ENCODE measurements at regions not wholly inside any gene's neighbourhood (a gene's known extent, or its start where the extent isn't known, plus 50 kb on each side); places are given as distances from the start of the nearest gene placed in this dataset.

GRCh38 chr6:47112317-47112716 lies 70.2 kb upstream of the ADGRF1 start:
- TF ChIP-seq CTCF (conservative IDR thresholded peaks at IDR 0.05; ENCODE audit: low read depth, low read length), result no peak
- TF ChIP-seq EZH2phosphoT487 (IDR thresholded peaks at IDR 0.05; ENCODE audit: borderline replicate concordance, low read length), result no peak
- no peak for TF ChIP-seq EZH2 (IDR thresholded peaks at IDR 0.05; ENCODE audit: low read length, unreplicated experiment)
